Activated CD4-positive, CD25-positive, alpha-beta regulatory T cell treated with anti-CD3 and anti-CD28 coated beads, Interleukin-2, amount 50 U/mL, for 16 hours (primary cell): ENCODE measurements at regions not wholly inside any gene's neighbourhood (a gene's known extent, or its start where the extent isn't known, plus 50 kb on each side); places are given as distances from the start of the nearest gene placed in this dataset.

Experiments
- DNase-seq: peaks from one replicate; pipeline ENCODE4 v3.0.0-alpha.2; 2020; ENCODE audit warnings: low read depth, low spot score

- no peak for DNase-seq
Measured at GRCh38 chr15:92565351-92566125, 90.0 kb downstream of the FAM174B start.

GRCh38 chr15:92561754-92562153 is 93.8 kb downstream of the FAM174B start:
- DNase-seq: no peak

GRCh38 chr15:92553317-92553716 is 102.3 kb downstream of the FAM174B start:
- no peak for DNase-seq

- no peak for DNase-seq
Measured at GRCh38 chr15:92545996-92546395, 109.6 kb downstream of the FAM174B start.

GRCh38 chr15:92541291-92542200 is 114.0 kb downstream of the FAM174B start:
- DNase-seq: no peak

GRCh38 chr15:92538115-92538514 is 117.5 kb downstream of the FAM174B start:
- no peak for DNase-seq

- DNase-seq: no peak
Measured at GRCh38 chr15:92533298-92533697, 122.3 kb downstream of the FAM174B start.

GRCh38 chr15:92531406-92531805 is 124.2 kb downstream of the FAM174B start:
- no peak for DNase-seq

GRCh38 chr15:92528736-92529135 is 126.8 kb downstream of the FAM174B start:
- no peak for DNase-seq

GRCh38 chr15:92527197-92527596 is 128.4 kb downstream of the FAM174B start:
- DNase-seq: no peak

GRCh38 chr15:92525758-92526245 is 129.8 kb downstream of the FAM174B start:
- no peak for DNase-seq

- DNase-seq: no peak
Measured at GRCh38 chr15:92524874-92525565, 130.6 kb downstream of the FAM174B start.

- DNase-seq: no peak
Measured at GRCh38 chr15:92524161-92524560, 130.5 kb downstream of the ST8SIA2 start.

GRCh38 chr15:92523176-92523575 is 129.5 kb downstream of the ST8SIA2 start:
- no peak for DNase-seq

- peak; percentile 12 for DNase-seq
Measured at GRCh38 chr15:92521624-92522008, 127.9 kb downstream of the ST8SIA2 start.

GRCh38 chr15:92520914-92521623 is 127.4 kb downstream of the ST8SIA2 start:
- DNase-seq: no peak

GRCh38 chr15:92519709-92520108 is 126.0 kb downstream of the ST8SIA2 start:
- no peak for DNase-seq
